Upper lobe of right lung (tissue), 1 donor: ENCODE measurements at regions not wholly inside any gene's neighbourhood (a gene's known extent, or its start where the extent isn't known, plus 50 kb on each side); places are given as distances from the start of the nearest gene placed in this dataset.
"Not testable (repeated sequence)": the region's sequence is repeated elsewhere in the genome, so short reads cannot be mapped to it uniquely, and the experiment has no call there.

ENCODE experiments used
- ATAC-seq: fragments of 200-7000 bp; cut with Tn5 transposase; one replicate; pipeline ENCODE4 v1.9.1; 2020; ENCODE audit warnings: mild to moderate bottlenecking, moderate library complexity
- DNase-seq: peaks from one replicate; pipeline ENCODE4 v3.0.0-alpha.2; 2020
- H3K27ac ChIP-seq: fragments of 200-600 bp; one replicate; pipeline ENCODE4 v1.8.0; 2022
- H3K27me3 ChIP-seq: fragments of 200-600 bp; one replicate; pipeline ENCODE4 v1.8.0; 2022; ENCODE audit warnings: mild to moderate bottlenecking
- H3K36me3 ChIP-seq: fragments of 200-600 bp; one replicate; pipeline ENCODE4 v1.8.0; 2022
- H3K4me1 ChIP-seq: fragments of 200-600 bp; one replicate; pipeline ENCODE4 v1.8.0; 2022
- H3K4me3 ChIP-seq: fragments of 200-600 bp; one replicate; pipeline ENCODE4 v1.8.0; 2022; ENCODE audit warnings: mild to moderate bottlenecking
- H3K9me3 ChIP-seq: fragments of 200-600 bp; one replicate; pipeline ENCODE4 v1.8.0; 2022
- CTCF ChIP-seq: fragments of 200-600 bp; IDR thresholded peaks from one replicate; pipeline ENCODE4 v1.8.0; 2022; ENCODE audit warnings: antibody characterized with exemption
- intact Hi-C: fragments of 100-400 bp; cut with DNase I; formaldehyde crosslinking; loops from one replicate; pipeline ENCODE4 v1.11.0; 2022
- donor health status: DM: no; HTN: yes; CAD: no; lungs with severe emphysema.

- H3K4me1 ChIP-seq, H3K27ac ChIP-seq, H3K27me3 ChIP-seq, H3K9me3 ChIP-seq, H3K4me3 ChIP-seq, ATAC-seq, H3K36me3 ChIP-seq, DNase-seq, intact Hi-C loops: not testable (repeated sequence)
Measured at GRCh38 chr6:142016666-142017065, 116.1 kb upstream of the GJE1 start.

DNA sequence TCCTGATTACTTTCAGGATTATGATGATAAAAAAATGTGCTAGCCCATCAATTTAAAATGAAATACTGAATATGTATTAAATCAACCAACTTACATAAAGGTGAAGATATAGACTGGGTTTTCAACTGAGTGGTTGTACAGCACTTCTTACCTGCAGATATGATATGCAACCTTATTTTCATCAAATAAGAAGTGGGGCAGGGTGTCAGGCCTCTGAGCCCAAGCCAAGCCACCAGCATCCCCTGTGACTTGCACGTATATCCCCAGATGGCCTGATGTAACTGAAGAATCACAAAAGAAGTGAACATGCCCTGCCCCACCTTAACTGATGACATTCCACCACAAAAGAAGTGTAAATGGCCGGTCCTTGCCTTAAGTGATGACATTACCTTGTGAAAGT is 117.3 kb upstream of the GJE1 start:
- H3K9me3 ChIP-seq, H3K4me3 ChIP-seq, DNase-seq, intact Hi-C loops, H3K36me3 ChIP-seq, H3K27me3 ChIP-seq, H3K4me1 ChIP-seq, ATAC-seq, H3K27ac ChIP-seq: not testable (repeated sequence)

DNA sequence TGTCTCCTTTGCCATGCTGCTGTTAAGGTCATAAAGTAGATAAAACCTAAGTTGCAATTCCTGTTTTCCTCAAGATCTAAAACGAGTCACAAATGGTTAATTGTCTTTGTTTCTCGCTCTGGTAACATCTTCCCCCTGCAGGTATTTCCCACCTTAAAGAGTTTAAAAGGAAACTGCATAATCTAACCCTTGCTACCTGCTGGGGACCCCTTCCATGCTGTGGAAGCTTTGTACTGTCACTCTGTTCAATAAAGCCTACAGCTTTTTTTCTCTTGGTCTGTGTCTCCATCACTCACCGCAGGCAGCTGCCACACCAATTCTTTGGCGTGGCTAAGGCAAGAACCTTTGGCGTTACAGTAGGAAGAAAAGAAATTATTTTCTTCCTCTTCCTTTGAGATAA is 117.7 kb upstream of the GJE1 start:
- TF ChIP-seq CTCF: no peak

GRCh38 chr6:142014515-142014914 is 118.2 kb upstream of the GJE1 start:
- Histone ChIP-seq H3K27me3 (no peaks in the 10 kb centered on the region), H3K27ac (no peak overlapping the region), H3K4me3 (no peak overlapping the region), H3K4me1 (no peaks in the 10 kb centered on the region), H3K36me3 (no peaks in the 10 kb centered on the region), H3K9me3 (no peaks in the 10 kb centered on the region)
- no peak for TF ChIP-seq CTCF
- DNase-seq (no peak), ATAC-seq (no peak)
- intact Hi-C loops: no loop called here

More for the DNA sequence above, 117.7 kb upstream of the GJE1 start:
- H3K4me1 ChIP-seq: no peaks in the 10 kb centered on the region
- H3K27ac ChIP-seq: no peak overlapping the region
- DNase-seq (no peak), ATAC-seq (no peak)
- no peak overlapping the region for H3K4me3 ChIP-seq
- no peaks in the 10 kb centered on the region for H3K27me3 ChIP-seq
- intact Hi-C loops: no loop called here
- no peaks in the 10 kb centered on the region for H3K36me3 ChIP-seq
- no peaks in the 10 kb centered on the region for H3K9me3 ChIP-seq

GRCh38 chr6:142013875-142014495 is 118.7 kb upstream of the GJE1 start:
- H3K27me3 ChIP-seq: no peaks in the 10 kb centered on the region
- intact Hi-C loops: no loop called here

DNA sequence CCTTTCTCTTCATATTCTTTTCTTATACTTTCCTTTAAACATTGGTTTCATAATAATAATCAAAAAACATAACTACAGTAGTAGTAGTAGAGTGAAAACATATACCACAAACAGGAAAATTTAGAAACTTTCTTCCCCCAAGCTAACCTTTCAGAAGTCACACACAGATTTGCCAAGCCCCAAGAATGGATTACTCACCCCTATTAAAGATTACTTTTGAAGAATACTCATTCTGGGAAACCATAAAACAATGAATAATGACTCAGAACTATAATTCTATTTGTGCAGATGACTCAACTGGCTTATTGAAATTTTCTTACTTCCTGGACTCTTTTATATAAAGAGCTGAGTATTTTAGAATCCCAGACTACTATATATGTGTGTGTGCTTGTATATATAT is 119.4 kb upstream of the GJE1 start:
- no peak overlapping the region for H3K27ac ChIP-seq
- no peak for ATAC-seq
- H3K4me1 ChIP-seq: no peaks in the 10 kb centered on the region
- H3K36me3 ChIP-seq: no peaks in the 10 kb centered on the region
- H3K27me3 ChIP-seq: no peaks in the 10 kb centered on the region
- DNase-seq: no peak
- intact Hi-C loops: no loop called here
- no peak for TF ChIP-seq CTCF
- no peak overlapping the region for H3K4me3 ChIP-seq
- no peaks in the 10 kb centered on the region for H3K9me3 ChIP-seq

More at GRCh38 chr6:142013875-142014495, 118.7 kb upstream of the GJE1 start:
- ATAC-seq: no peak
- DNase-seq: no peak
- H3K36me3 ChIP-seq: no peaks in the 10 kb centered on the region
- no peak overlapping the region for H3K27ac ChIP-seq
- no peak for TF ChIP-seq CTCF
- H3K9me3 ChIP-seq: no peaks in the 10 kb centered on the region
- no peak overlapping the region for H3K4me3 ChIP-seq
- no peaks in the 10 kb centered on the region for H3K4me1 ChIP-seq

DNA sequence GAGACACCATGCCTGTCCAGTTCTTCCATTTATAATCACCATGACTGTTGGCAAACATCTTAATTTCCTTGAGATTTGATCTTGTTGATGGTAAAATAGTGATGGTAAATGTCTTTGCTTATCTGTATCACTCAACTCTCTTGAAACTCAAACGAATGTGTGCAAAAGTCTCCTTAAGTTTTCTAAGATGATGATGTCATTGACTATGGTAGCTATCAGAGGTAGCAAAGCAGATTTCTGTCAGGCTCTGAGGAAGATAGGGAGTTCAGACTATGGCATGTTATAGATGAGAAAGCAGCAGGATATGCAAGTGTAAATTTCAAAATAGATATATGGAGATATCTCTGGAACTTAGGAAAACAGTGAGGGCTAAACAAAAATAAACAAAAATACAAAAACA is 121.0 kb upstream of the GJE1 start:
- no peaks in the 10 kb centered on the region for H3K4me1 ChIP-seq
- H3K36me3 ChIP-seq: no peaks in the 10 kb centered on the region
- DNase-seq (no peak), ATAC-seq (no peak)
- H3K9me3 ChIP-seq: no peaks in the 10 kb centered on the region
- no peak overlapping the region for H3K27ac ChIP-seq
- intact Hi-C loops: no loop called here
- H3K4me3 ChIP-seq: no peak overlapping the region
- TF ChIP-seq CTCF: no peak
- H3K27me3 ChIP-seq: no peaks in the 10 kb centered on the region
